ENCODE measurements at regions not wholly inside any gene's neighbourhood (a gene's known extent, or its start where the extent isn't known, plus 50 kb on each side); places are given as distances from the start of the nearest gene placed in this dataset.

DNA sequence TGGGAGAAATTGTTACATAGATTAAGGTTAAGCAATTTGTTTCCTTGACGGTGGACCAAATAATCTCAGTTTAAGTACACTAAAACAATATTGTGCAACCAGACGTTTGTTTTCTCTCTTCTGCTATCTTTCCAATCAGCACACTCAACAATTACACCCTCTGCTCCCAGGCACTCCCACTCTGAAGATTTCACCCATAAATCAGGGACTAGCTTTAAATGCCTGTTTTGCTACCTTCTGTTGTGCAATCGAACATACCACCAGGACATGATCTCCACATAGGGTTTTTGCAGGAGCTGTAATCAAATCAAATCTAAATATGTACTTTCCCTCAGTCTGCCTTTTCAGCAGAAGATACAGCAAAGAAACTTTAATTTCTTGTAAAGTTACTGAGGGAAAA lies 405.8 kb upstream of the TLE4 start:
- TF ChIP-seq, protein P1, sequence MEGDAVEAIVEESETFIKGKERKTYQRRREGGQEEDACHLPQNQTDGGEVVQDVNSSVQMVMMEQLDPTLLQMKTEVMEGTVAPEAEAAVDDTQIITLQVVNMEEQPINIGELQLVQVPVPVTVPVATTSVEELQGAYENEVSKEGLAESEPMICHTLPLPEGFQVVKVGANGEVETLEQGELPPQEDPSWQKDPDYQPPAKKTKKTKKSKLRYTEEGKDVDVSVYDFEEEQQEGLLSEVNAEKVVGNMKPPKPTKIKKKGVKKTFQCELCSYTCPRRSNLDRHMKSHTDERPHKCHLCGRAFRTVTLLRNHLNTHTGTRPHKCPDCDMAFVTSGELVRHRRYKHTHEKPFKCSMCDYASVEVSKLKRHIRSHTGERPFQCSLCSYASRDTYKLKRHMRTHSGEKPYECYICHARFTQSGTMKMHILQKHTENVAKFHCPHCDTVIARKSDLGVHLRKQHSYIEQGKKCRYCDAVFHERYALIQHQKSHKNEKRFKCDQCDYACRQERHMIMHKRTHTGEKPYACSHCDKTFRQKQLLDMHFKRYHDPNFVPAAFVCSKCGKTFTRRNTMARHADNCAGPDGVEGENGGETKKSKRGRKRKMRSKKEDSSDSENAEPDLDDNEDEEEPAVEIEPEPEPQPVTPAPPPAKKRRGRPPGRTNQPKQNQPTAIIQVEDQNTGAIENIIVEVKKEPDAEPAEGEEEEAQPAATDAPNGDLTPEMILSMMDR (conservative IDR thresholded peaks at IDR 0.05; ENCODE audit: low read length) = no peak
- no peak for TF ChIP-seq EZH2phosphoT487 (IDR thresholded peaks at IDR 0.05; ENCODE audit: borderline replicate concordance)
- Histone ChIP-seq H2AFZ (ENCODE audit: low read length) (peak overlapping the region; percentile 38; the same call in 1 of the 2 replicates), H3K9me2 (replicated peaks; ENCODE audit: low read depth, low read length) (no peaks in the 10 kb centered on the region), H3K9ac (ENCODE audit: low read depth, low read length, poor library complexity, severe bottlenecking) (no peak overlapping the region), H3K4me3 (ENCODE audit: low read length, poor library complexity, severe bottlenecking) (no peak overlapping the region), H3K27me3 (ENCODE audit: insufficient read depth, low read length, poor library complexity, severe bottlenecking) (no peaks in the 10 kb centered on the region), H3K4me1 (ENCODE audit: insufficient read depth, low read length, poor library complexity, severe bottlenecking) (peaks cover 57% of the 10 kb centered on the region), H3K79me2 (ENCODE audit: insufficient read depth, low read length) (no peaks in the 10 kb centered on the region), H3K36me3 (ENCODE audit: insufficient read depth, low read length) (no peaks in the 10 kb centered on the region), H4K20me1 (ENCODE audit: insufficient read depth, low read length, poor library complexity, severe bottlenecking) (no peaks in the 10 kb centered on the region), H3K9me3 (ENCODE audit: insufficient read depth, low read depth, low read length) (0 out of 2 replicates have a peak, but pooled peaks cover 3% of the 10 kb centered on the region), H3F3A (ENCODE audit: low read depth) (peaks cover 11% of the 10 kb centered on the region), H3K4me2 (ENCODE audit: low read depth, low read length, poor library complexity, severe bottlenecking) (no peak overlapping the region)

DNA sequence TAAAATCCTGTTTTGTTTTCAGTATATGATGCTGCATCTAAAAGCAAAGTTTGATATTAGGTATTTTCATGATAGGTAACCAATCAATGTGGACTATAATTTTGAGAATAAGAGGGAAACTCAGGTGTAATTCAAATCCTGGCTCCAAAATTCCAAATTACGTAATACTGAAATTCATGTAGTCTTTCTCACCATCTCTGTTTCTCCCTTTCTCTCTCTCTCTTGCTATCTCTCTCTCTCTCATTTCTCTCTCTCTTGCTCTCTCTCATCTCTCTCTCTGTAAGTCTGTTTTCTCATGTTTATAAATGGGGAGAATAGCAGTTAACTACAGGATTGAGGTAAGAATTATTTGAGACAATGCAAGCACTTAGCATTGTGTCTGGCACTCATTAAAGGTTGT lies 401.1 kb upstream of the TLE4 start:
- Histone ChIP-seq H3K4me3 (ENCODE audit: low read length, poor library complexity, severe bottlenecking) (no peak overlapping the region), H3K9me3 (ENCODE audit: insufficient read depth, low read depth, low read length) (0 out of 2 replicates have a peak, but pooled peaks cover 3% of the 10 kb centered on the region), H4K20me1 (ENCODE audit: insufficient read depth, low read length, poor library complexity, severe bottlenecking) (no peaks in the 10 kb centered on the region), H3K9me2 (replicated peaks; ENCODE audit: low read depth, low read length) (no peaks in the 10 kb centered on the region), H2AFZ (ENCODE audit: low read length) (no peak overlapping the region), H3K79me2 (ENCODE audit: insufficient read depth, low read length) (no peaks in the 10 kb centered on the region), H3K27me3 (ENCODE audit: insufficient read depth, low read length, poor library complexity, severe bottlenecking) (no peaks in the 10 kb centered on the region), H3K4me2 (ENCODE audit: low read depth, low read length, poor library complexity, severe bottlenecking) (no peak overlapping the region), H3K36me3 (ENCODE audit: insufficient read depth, low read length) (no peaks in the 10 kb centered on the region), H3K9ac (ENCODE audit: low read depth, low read length, poor library complexity, severe bottlenecking) (no peak overlapping the region), H3K4me1 (ENCODE audit: insufficient read depth, low read length, poor library complexity, severe bottlenecking) (peaks cover 18% of the 10 kb centered on the region), H3F3A (ENCODE audit: low read depth) (no peaks in the 10 kb centered on the region)
- TF ChIP-seq EZH2phosphoT487 (IDR thresholded peaks at IDR 0.05; ENCODE audit: borderline replicate concordance) = no peak
- TF ChIP-seq, protein P1 (conservative IDR thresholded peaks at IDR 0.05; ENCODE audit: low read length) = no peak

DNA sequence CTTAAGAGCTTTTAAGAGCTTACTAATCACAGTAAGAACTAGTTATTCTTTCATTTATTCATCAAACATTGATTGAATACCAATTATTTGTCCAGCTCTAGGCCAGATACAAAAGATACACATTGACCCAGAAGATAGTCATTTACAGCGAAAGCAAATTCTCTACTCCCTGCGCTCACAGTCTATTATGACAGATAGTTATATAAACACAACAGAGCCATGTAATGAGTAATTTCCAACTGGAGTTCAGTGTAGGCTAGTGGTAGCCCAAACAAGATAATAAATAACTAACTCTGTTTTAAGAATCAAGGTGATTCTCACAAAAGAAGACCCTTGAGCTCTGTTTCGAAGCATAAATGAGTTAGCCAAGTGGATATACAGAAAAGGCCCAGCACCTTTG lies 397.8 kb upstream of the TLE4 start:
- H3K4me2 ChIP-seq (ENCODE audit: low read depth, low read length, poor library complexity, severe bottlenecking) = no peak overlapping the region
- no peaks in the 10 kb centered on the region for H3K9me2 ChIP-seq (replicated peaks; ENCODE audit: low read depth, low read length)
- no peaks in the 10 kb centered on the region for H3K79me2 ChIP-seq (ENCODE audit: insufficient read depth, low read length)
- H2AFZ ChIP-seq (ENCODE audit: low read length) = no peak overlapping the region
- no peak overlapping the region for H3K4me3 ChIP-seq (ENCODE audit: low read length, poor library complexity, severe bottlenecking)
- no peaks in the 10 kb centered on the region for H3K27me3 ChIP-seq (ENCODE audit: insufficient read depth, low read length, poor library complexity, severe bottlenecking)
- no peak overlapping the region for H3K9ac ChIP-seq (ENCODE audit: low read depth, low read length, poor library complexity, severe bottlenecking)
- peaks cover 15% of the 10 kb centered on the region for H3K4me1 ChIP-seq (ENCODE audit: insufficient read depth, low read length, poor library complexity, severe bottlenecking)
- no peak for TF ChIP-seq EZH2phosphoT487 (IDR thresholded peaks at IDR 0.05; ENCODE audit: borderline replicate concordance)
- TF ChIP-seq, protein P1 (conservative IDR thresholded peaks at IDR 0.05; ENCODE audit: low read length) = no peak
- H3K9me3 ChIP-seq (ENCODE audit: insufficient read depth, low read depth, low read length) = 0 out of 2 replicates have a peak, but pooled peaks cover 3% of the 10 kb centered on the region
- H4K20me1 ChIP-seq (ENCODE audit: insufficient read depth, low read length, poor library complexity, severe bottlenecking) = no peaks in the 10 kb centered on the region
- H3F3A ChIP-seq (ENCODE audit: low read depth) = no peaks in the 10 kb centered on the region
- H3K36me3 ChIP-seq (ENCODE audit: insufficient read depth, low read length) = no peaks in the 10 kb centered on the region
